ENCODE measurements at regions not wholly inside any gene's neighbourhood (a gene's known extent, or its start where the extent isn't known, plus 50 kb on each side); places are given as distances from the start of the nearest gene placed in this dataset.

- Histone ChIP-seq H3K4me2 (ENCODE audit: low read length) (no peak overlapping the region), H3K36me3 (ENCODE audit: insufficient read depth, low read length) (no peaks in the 10 kb centered on the region), H3K27ac (ENCODE audit: low read length) (no peak overlapping the region), H3K9me3 (ENCODE audit: low read length) (no peaks in the 10 kb centered on the region), H3K4me3 (ENCODE audit: low read length) (no peak overlapping the region), H3K79me2 (replicated peaks; ENCODE audit: insufficient read depth, low read length) (no peaks in the 10 kb centered on the region), H3K9me2 (ENCODE audit: insufficient read depth, low read length) (no peaks in the 10 kb centered on the region), H4K20me1 (ENCODE audit: insufficient read depth) (no peaks in the 10 kb centered on the region), H3K27me3 (ENCODE audit: insufficient read depth, low read depth, low read length) (no peaks in the 10 kb centered on the region), H2AFZ (ENCODE audit: low read depth, low read length) (no peak overlapping the region), H3K9ac (ENCODE audit: low read length) (no peak overlapping the region), H3F3A (ENCODE audit: insufficient read depth, low read length, poor library complexity, severe bottlenecking) (no peaks in the 10 kb centered on the region)
- TF ChIP-seq SMC3 (conservative IDR thresholded peaks at IDR 0.05; ENCODE audit: poor library complexity) (no peak), TAF1 (IDR thresholded peaks at IDR 0.05; ENCODE audit: low read depth) (no peak), POLR2AphosphoS5 (IDR thresholded peaks at IDR 0.05) (no peak), EZH2 (IDR thresholded peaks at IDR 0.05; ENCODE audit: borderline replicate concordance, insufficient read depth, low read length, poor library complexity, severe bottlenecking) (no peak), EP300 (conservative IDR thresholded peaks at IDR 0.05; ENCODE audit: poor library complexity, severe bottlenecking) (no peak), MXI1 (conservative IDR thresholded peaks at IDR 0.05; ENCODE audit: poor library complexity, severe bottlenecking) (no peak), RAD21 (conservative IDR thresholded peaks at IDR 0.05) (no peak)
- TF ChIP-seq, protein P1, sequence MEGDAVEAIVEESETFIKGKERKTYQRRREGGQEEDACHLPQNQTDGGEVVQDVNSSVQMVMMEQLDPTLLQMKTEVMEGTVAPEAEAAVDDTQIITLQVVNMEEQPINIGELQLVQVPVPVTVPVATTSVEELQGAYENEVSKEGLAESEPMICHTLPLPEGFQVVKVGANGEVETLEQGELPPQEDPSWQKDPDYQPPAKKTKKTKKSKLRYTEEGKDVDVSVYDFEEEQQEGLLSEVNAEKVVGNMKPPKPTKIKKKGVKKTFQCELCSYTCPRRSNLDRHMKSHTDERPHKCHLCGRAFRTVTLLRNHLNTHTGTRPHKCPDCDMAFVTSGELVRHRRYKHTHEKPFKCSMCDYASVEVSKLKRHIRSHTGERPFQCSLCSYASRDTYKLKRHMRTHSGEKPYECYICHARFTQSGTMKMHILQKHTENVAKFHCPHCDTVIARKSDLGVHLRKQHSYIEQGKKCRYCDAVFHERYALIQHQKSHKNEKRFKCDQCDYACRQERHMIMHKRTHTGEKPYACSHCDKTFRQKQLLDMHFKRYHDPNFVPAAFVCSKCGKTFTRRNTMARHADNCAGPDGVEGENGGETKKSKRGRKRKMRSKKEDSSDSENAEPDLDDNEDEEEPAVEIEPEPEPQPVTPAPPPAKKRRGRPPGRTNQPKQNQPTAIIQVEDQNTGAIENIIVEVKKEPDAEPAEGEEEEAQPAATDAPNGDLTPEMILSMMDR (IDR thresholded peaks at IDR 0.05; ENCODE audit: poor library complexity, severe bottlenecking), result no peak
- TF ChIP-seq, protein P2, sequence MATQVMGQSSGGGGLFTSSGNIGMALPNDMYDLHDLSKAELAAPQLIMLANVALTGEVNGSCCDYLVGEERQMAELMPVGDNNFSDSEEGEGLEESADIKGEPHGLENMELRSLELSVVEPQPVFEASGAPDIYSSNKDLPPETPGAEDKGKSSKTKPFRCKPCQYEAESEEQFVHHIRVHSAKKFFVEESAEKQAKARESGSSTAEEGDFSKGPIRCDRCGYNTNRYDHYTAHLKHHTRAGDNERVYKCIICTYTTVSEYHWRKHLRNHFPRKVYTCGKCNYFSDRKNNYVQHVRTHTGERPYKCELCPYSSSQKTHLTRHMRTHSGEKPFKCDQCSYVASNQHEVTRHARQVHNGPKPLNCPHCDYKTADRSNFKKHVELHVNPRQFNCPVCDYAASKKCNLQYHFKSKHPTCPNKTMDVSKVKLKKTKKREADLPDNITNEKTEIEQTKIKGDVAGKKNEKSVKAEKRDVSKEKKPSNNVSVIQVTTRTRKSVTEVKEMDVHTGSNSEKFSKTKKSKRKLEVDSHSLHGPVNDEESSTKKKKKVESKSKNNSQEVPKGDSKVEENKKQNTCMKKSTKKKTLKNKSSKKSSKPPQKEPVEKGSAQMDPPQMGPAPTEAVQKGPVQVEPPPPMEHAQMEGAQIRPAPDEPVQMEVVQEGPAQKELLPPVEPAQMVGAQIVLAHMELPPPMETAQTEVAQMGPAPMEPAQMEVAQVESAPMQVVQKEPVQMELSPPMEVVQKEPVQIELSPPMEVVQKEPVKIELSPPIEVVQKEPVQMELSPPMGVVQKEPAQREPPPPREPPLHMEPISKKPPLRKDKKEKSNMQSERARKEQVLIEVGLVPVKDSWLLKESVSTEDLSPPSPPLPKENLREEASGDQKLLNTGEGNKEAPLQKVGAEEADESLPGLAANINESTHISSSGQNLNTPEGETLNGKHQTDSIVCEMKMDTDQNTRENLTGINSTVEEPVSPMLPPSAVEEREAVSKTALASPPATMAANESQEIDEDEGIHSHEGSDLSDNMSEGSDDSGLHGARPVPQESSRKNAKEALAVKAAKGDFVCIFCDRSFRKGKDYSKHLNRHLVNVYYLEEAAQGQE (IDR thresholded peaks at IDR 0.05; ENCODE audit: borderline replicate concordance), result no peak
Measured at GRCh38 chr1:164261691-164262240, 297.2 kb upstream of the PBX1 start.

- no peaks in the 10 kb centered on the region for H3K9me3 ChIP-seq (ENCODE audit: low read length)
- no peaks in the 10 kb centered on the region for H3K27me3 ChIP-seq (ENCODE audit: insufficient read depth, low read depth, low read length)
- no peaks in the 10 kb centered on the region for H4K20me1 ChIP-seq (ENCODE audit: insufficient read depth)
- no peak for TF ChIP-seq EZH2 (IDR thresholded peaks at IDR 0.05; ENCODE audit: borderline replicate concordance, insufficient read depth, low read length, poor library complexity, severe bottlenecking)
- no peak for TF ChIP-seq RAD21 (conservative IDR thresholded peaks at IDR 0.05)
- TF ChIP-seq, protein P1 (IDR thresholded peaks at IDR 0.05; ENCODE audit: poor library complexity, severe bottlenecking), result no peak
- TF ChIP-seq MXI1 (conservative IDR thresholded peaks at IDR 0.05; ENCODE audit: poor library complexity, severe bottlenecking), result no peak
- no peak for TF ChIP-seq SMC3 (conservative IDR thresholded peaks at IDR 0.05; ENCODE audit: poor library complexity)
- no peak for TF ChIP-seq POLR2AphosphoS5 (IDR thresholded peaks at IDR 0.05)
- no peak for TF ChIP-seq TAF1 (IDR thresholded peaks at IDR 0.05; ENCODE audit: low read depth)
- TF ChIP-seq, protein P2 (IDR thresholded peaks at IDR 0.05; ENCODE audit: borderline replicate concordance), result no peak
- TF ChIP-seq EP300 (conservative IDR thresholded peaks at IDR 0.05; ENCODE audit: poor library complexity, severe bottlenecking), result no peak
- no peak overlapping the region for H3K4me2 ChIP-seq (ENCODE audit: low read length)
- no peaks in the 10 kb centered on the region for H3K36me3 ChIP-seq (ENCODE audit: insufficient read depth, low read length)
- no peak overlapping the region for H3K27ac ChIP-seq (ENCODE audit: low read length)
- H3K9me2 ChIP-seq (ENCODE audit: insufficient read depth, low read length), result no peaks in the 10 kb centered on the region
- no peak overlapping the region for H2AFZ ChIP-seq (ENCODE audit: low read depth, low read length)
- H3K9ac ChIP-seq (ENCODE audit: low read length), result no peak overlapping the region
- no peaks in the 10 kb centered on the region for H3F3A ChIP-seq (ENCODE audit: insufficient read depth, low read length, poor library complexity, severe bottlenecking)
- H3K79me2 ChIP-seq (replicated peaks; ENCODE audit: insufficient read depth, low read length), result no peaks in the 10 kb centered on the region
- H3K4me3 ChIP-seq (ENCODE audit: low read length), result no peak overlapping the region
Measured at GRCh38 chr1:164263540-164263939, 295.4 kb upstream of the PBX1 start.

Measured in neural cell (in vitro differentiated cells).